ENCODE measurements at regions not wholly inside any gene's neighbourhood (a gene's known extent, or its start where the extent isn't known, plus 50 kb on each side); places are given as distances from the start of the nearest gene placed in this dataset.

GRCh38 chr9:28056006-28056405, 482.7 kb upstream of the C9orf72 start:
- Histone ChIP-seq H3K9ac (ENCODE audit: control insufficient read depth, insufficient read depth, low read length) (no peak overlapping the region), H3K36me3 (ENCODE audit: control insufficient read depth in 2 of 2, insufficient read depth in 2 of 2, low read length in 1 of 2) (no peaks in the 10 kb centered on the region), H3K4me3 (no peak overlapping the region), H3K4me1 (ENCODE audit: control insufficient read depth, insufficient read depth, low read length) (no peaks in the 10 kb centered on the region), H3K9me3 (replicated peaks; ENCODE audit: control insufficient read depth, insufficient read depth, low read length) (no peaks in the 10 kb centered on the region), H3K4me2 (ENCODE audit: control insufficient read depth, insufficient read depth) (no peak overlapping the region), H3K27me3 (replicated peaks in 1 of 2; ENCODE audit: control insufficient read depth in 2 of 2, insufficient read depth in 2 of 2, low read length in 1 of 2) (no peaks in the 10 kb centered on the region), H4K20me1 (ENCODE audit: control insufficient read depth, insufficient read depth) (no peaks in the 10 kb centered on the region), H3K79me2 (ENCODE audit: control insufficient read depth, insufficient read depth, low read length) (no peaks in the 10 kb centered on the region), H3K27ac (ENCODE audit: control insufficient read depth, insufficient read depth) (no peak overlapping the region), H2AFZ (ENCODE audit: control insufficient read depth, low read depth, low read length) (no peak overlapping the region)
- TF ChIP-seq ZBTB40 (IDR thresholded peaks at IDR 0.05; ENCODE audit: borderline replicate concordance): no peak
- 35% methylated on average over 10 of the region's 10 CpGs for WGBS (ENCODE audit: insufficient coverage, insufficient replicate concordance, low lambda C conversion rate, missing lambda C conversion rate)
- in situ Hi-C loops (cut with MboI) (no loop called here), intact Hi-C loops (cut with micrococcal nuclease; ENCODE audit: unreplicated experiment) (no loop called here)
- DNase-seq (ENCODE audit: low read depth, low spot score) (no peak), FAIRE-seq (no peak), ATAC-seq (no peak)
- CTCF ChIA-PET: no interaction called here
- BruUV-seq (replicated peaks): no TSS peak
- POLR2A ChIA-PET: no interaction called here
- RAD21 ChIA-PET (ENCODE audit: unreplicated experiment): no interaction called here
- SMC1A ChIA-PET (ENCODE audit: uncharacterized antibody, unreplicated experiment): no interaction called here

GRCh38 chr9:28056466-28056865, 483.2 kb upstream of the C9orf72 start:
- DNase-seq (ENCODE audit: low read depth, low spot score): no peak
- ChIA-PET CTCF (no interaction called here), RAD21 (ENCODE audit: unreplicated experiment) (no interaction called here), POLR2A (no interaction called here), SMC1A (ENCODE audit: uncharacterized antibody, unreplicated experiment) (no interaction called here)
- in situ Hi-C loops (cut with MboI): no loop called here
- no peaks in the 10 kb centered on the region for H4K20me1 ChIP-seq (ENCODE audit: control insufficient read depth, insufficient read depth)
- no peaks in the 10 kb centered on the region for H3K27me3 ChIP-seq (replicated peaks in 1 of 2; ENCODE audit: control insufficient read depth in 2 of 2, insufficient read depth in 2 of 2, low read length in 1 of 2)
- H3K27ac ChIP-seq (ENCODE audit: control insufficient read depth, insufficient read depth): no peak overlapping the region
- FAIRE-seq: no peak
- H3K4me3 ChIP-seq: no peak overlapping the region
- no TSS peak for BruUV-seq (replicated peaks)
- H3K79me2 ChIP-seq (ENCODE audit: control insufficient read depth, insufficient read depth, low read length): no peaks in the 10 kb centered on the region
- no peaks in the 10 kb centered on the region for H3K36me3 ChIP-seq (ENCODE audit: control insufficient read depth in 2 of 2, insufficient read depth in 2 of 2, low read length in 1 of 2)
- no peak for ATAC-seq
- H3K9me3 ChIP-seq (replicated peaks; ENCODE audit: control insufficient read depth, insufficient read depth, low read length): no peaks in the 10 kb centered on the region
- H2AFZ ChIP-seq (ENCODE audit: control insufficient read depth, low read depth, low read length): no peak overlapping the region
- 26% methylated on average over 1 of the region's 1 CpG for WGBS (ENCODE audit: insufficient coverage, insufficient replicate concordance, low lambda C conversion rate, missing lambda C conversion rate)
- H3K4me2 ChIP-seq (ENCODE audit: control insufficient read depth, insufficient read depth): no peak overlapping the region
- intact Hi-C loops (cut with micrococcal nuclease; ENCODE audit: unreplicated experiment): no loop called here
- no peaks in the 10 kb centered on the region for H3K4me1 ChIP-seq (ENCODE audit: control insufficient read depth, insufficient read depth, low read length)
- no peak overlapping the region for H3K9ac ChIP-seq (ENCODE audit: control insufficient read depth, insufficient read depth, low read length)
- TF ChIP-seq SREBF1 (IDR thresholded peaks at IDR 0.05; ENCODE audit: low read length) (no peak), TCF7 (IDR thresholded peaks at IDR 0.05; ENCODE audit: borderline replicate concordance) (no peak), HDGF (IDR thresholded peaks at IDR 0.05) (no peak), CBFB (IDR thresholded peaks at IDR 0.05; ENCODE audit: low read depth) (no peak), ESRRA (IDR thresholded peaks at IDR 0.05; ENCODE audit: low read length) (no peak), KLF5 (IDR thresholded peaks at IDR 0.05; ENCODE audit: partially characterized antibody) (no peak), JUNB (IDR thresholded peaks at IDR 0.05) (no peak), BHLHE40 (IDR thresholded peaks at IDR 0.05; ENCODE audit: borderline replicate concordance in 1 of 2, low read depth in 2 of 2, low read length in 1 of 2) (no peak), ZNF217 (IDR thresholded peaks at IDR 0.05) (no peak), RELA (IDR thresholded peaks at IDR 0.05; ENCODE audit: borderline replicate concordance, partially characterized antibody) (no peak), ZNF24 (IDR thresholded peaks at IDR 0.05) (no peak), EGR1 (IDR thresholded peaks at IDR 0.05; ENCODE audit: borderline replicate concordance in 1 of 2, low read depth in 2 of 2, low read length in 2 of 2) (no peak), MTA3 (IDR thresholded peaks at IDR 0.05; ENCODE audit: borderline replicate concordance, low read length) (no peak), SMARCA5 (IDR thresholded peaks at IDR 0.05) (no peak), RAD21 (IDR thresholded peaks at IDR 0.05; ENCODE audit: insufficient read depth, low read depth, low read length) (no peak), SIX5 (IDR thresholded peaks at IDR 0.05; ENCODE audit: low read depth, low read length, severe bottlenecking) (no peak)
